HCT116 (cell line): ENCODE measurements at regions not wholly inside any gene's neighbourhood (a gene's known extent, or its start where the extent isn't known, plus 50 kb on each side); places are given as distances from the start of the nearest gene placed in this dataset.
A peak's percentile ranks its signal among the peaks of the same experiment; 100 is the strongest.

Source experiments
- ATAC-seq: fragments of 200-7000 bp; cut with Tn5 transposase; 2 replicates; pipeline ENCODE4 v1.9.1; 2020; ENCODE audit warnings: mild to moderate bottlenecking, moderate library complexity
- BruUV-seq: library from RNA; stranded (reverse); fragments of 400-500 nt; replicated peaks from 2 replicates; lab custom pipeline; 2021; lab: Mats Ljungman, UMichigan
- CTCF ChIA-PET: fragments of 300-600 bp; sonication (Branson Sonifier 250); formaldehyde crosslinking; loops from one replicate; lab custom pipeline; 2021; ENCODE audit warnings: antibody characterized with exemption; lab: Charles Lee
- POLR2A ChIA-PET: fragments of 300-600, 350-600 bp; sonication (Branson Sonifier 250); formaldehyde crosslinking; loops from one replicate; lab custom pipeline; 2021; ENCODE audit warnings: antibody characterized with exemption; lab: Charles Lee
- RAD21 ChIA-PET, 2 experiments: fragments of 300-600 bp; sonication (Branson Sonifier 250); formaldehyde crosslinking; loops; one replicate each; lab custom pipeline; 2023; ENCODE audit warnings: low total read pairs in 2 of 2; ENCODE audit not compliant: uncharacterized antibody in 2 of 2, unreplicated experiment in 2 of 2, low non-redundant PET in 1 of 2; lab: Charles Lee
- DNase-seq: peaks from one replicate; pipeline ENCODE4 v3.0.0-alpha.2; 2010; ENCODE audit warnings: low read depth, low spot score
- H2AFZ ChIP-seq: fragments of 200-600 bp; shearing (Covaris generic), sonication (generic); 2 replicates; pipeline ENCODE4 v1.6.1; 2017; ENCODE audit warnings: low read depth, mixed run types, mixed read lengths, antibody characterized with exemption, low read length; ENCODE audit not compliant: poor library complexity, severe bottlenecking
- H3K27ac ChIP-seq: 2 replicates; pipeline ENCODE4 v1.5.1; 2012; ENCODE audit warnings: low read depth, low read length
- H3K27me3 ChIP-seq: fragments of 200-600 bp; sonication (generic); 2 replicates; pipeline ENCODE4 v1.6.1; 2016; ENCODE audit warnings: mixed run types, low read length, mixed read lengths; ENCODE audit not compliant: insufficient read depth
- H3K36me3 ChIP-seq, 2 experiments: fragments of 200-500 bp in 1 of 2; fragments of 200-600 bp in 1 of 2; sonication (Bioruptor generic) in 1 of 2; sonication (generic) in 1 of 2; 2 replicates each; pipeline versions ENCODE4 v1.5.1 to v1.6.1; 2014 to 2016; ENCODE audit warnings: low read length in 2 of 2, inconsistent platforms in 1 of 2, mixed read lengths in 1 of 2, mixed run types in 1 of 2; ENCODE audit not compliant: insufficient read depth in 2 of 2, control insufficient read depth in 1 of 2
- H3K4me1 ChIP-seq, 2 experiments: fragments of 200-600 bp in 1 of 2; sonication (generic) in 1 of 2; 2 replicates each; pipeline versions ENCODE4 v1.5.1 to v1.6.1; 2012 to 2017; ENCODE audit warnings: low read length in 2 of 2, inconsistent platforms in 1 of 2, mild to moderate bottlenecking in 1 of 2, mixed read lengths in 1 of 2, mixed run types in 1 of 2, moderate library complexity in 1 of 2; ENCODE audit not compliant: insufficient read depth in 2 of 2, control insufficient read depth in 1 of 2
- H3K4me2 ChIP-seq: fragments of 200-600 bp; sonication (generic); 2 replicates; pipeline ENCODE4 v1.6.1; 2017; ENCODE audit warnings: mixed run types, low read length, mixed read lengths
- H3K4me3 ChIP-seq, 2 experiments: fragments of 200-600 bp in 1 of 2; sonication (generic) in 1 of 2; replicated peaks in 1 of 2; 2 replicates each; pipeline ENCODE4 v1.5.1; 2011 to 2016; ENCODE audit warnings: low read length in 2 of 2, control low read depth in 1 of 2, low read depth in 1 of 2, mild to moderate bottlenecking in 1 of 2, mixed read lengths in 1 of 2, mixed run types in 1 of 2
- H3K79me2 ChIP-seq: fragments of 200-600 bp; sonication (generic); 2 replicates; pipeline ENCODE4 v1.6.1; 2017; ENCODE audit warnings: mild to moderate bottlenecking, mixed run types, low read length, moderate library complexity, mixed read lengths; ENCODE audit not compliant: insufficient read depth
- H3K9ac ChIP-seq: fragments of 200-600 bp; sonication (generic); 2 replicates; pipeline ENCODE4 v1.6.1; 2016; ENCODE audit warnings: low read length, mixed read lengths
- H3K9me2 ChIP-seq: fragments of 200-600 bp; sonication (generic), shearing (Covaris generic); 2 replicates; pipeline ENCODE4 v1.6.1; 2017; ENCODE audit warnings: mixed run types, mild to moderate bottlenecking, moderate library complexity; ENCODE audit not compliant: insufficient read depth
- H3K9me3 ChIP-seq, 2 experiments: fragments of 200-500 bp in 1 of 2; fragments of 200-600 bp in 1 of 2; sonication (Bioruptor generic) in 1 of 2; sonication (generic) in 1 of 2; 2 replicates each; pipeline ENCODE4 v1.6.1; 2014 to 2017; ENCODE audit warnings: low read length in 2 of 2, mixed read lengths in 2 of 2, inconsistent platforms in 1 of 2, low read depth in 1 of 2, mild to moderate bottlenecking in 1 of 2, mixed run types in 1 of 2, moderate library complexity in 1 of 2; ENCODE audit not compliant: control insufficient read depth in 1 of 2, insufficient read depth in 1 of 2
- H4K20me1 ChIP-seq: fragments of 200-600 bp; sonication (generic), shearing (Covaris generic); 2 replicates; pipeline ENCODE4 v1.6.1; 2017; ENCODE audit warnings: mixed run types, mild to moderate bottlenecking, moderate library complexity; ENCODE audit not compliant: insufficient read depth
- CEBPB ChIP-seq: IDR thresholded peaks from 2 replicates; pipeline ENCODE4 v1.6.1; 2012; ENCODE audit warnings: low read depth
- EGR1 ChIP-seq: IDR thresholded peaks from 2 replicates; pipeline ENCODE4 v1.6.1; 2012; ENCODE audit warnings: low read depth
- ELF1 ChIP-seq: IDR thresholded peaks from 2 replicates; pipeline ENCODE4 v1.6.1; 2012; ENCODE audit warnings: low read depth, borderline replicate concordance
- FOSL1 ChIP-seq: IDR thresholded peaks from 2 replicates; pipeline ENCODE4 v1.6.1; 2012; ENCODE audit warnings: low read depth
- POLR2A ChIP-seq: IDR thresholded peaks from 2 replicates; pipeline ENCODE4 v1.7.0; 2011; ENCODE audit warnings: borderline replicate concordance; ENCODE audit not compliant: insufficient read depth, insufficient read length; ENCODE audit errors: extremely low read depth
- SP1 ChIP-seq: IDR thresholded peaks from 2 replicates; pipeline ENCODE4 v1.6.1; 2012; ENCODE audit warnings: low read depth
- SRF ChIP-seq: IDR thresholded peaks from 2 replicates; pipeline ENCODE4 v1.6.1; 2012; ENCODE audit warnings: low read depth
- TCF7L2 ChIP-seq: IDR thresholded peaks from 2 replicates; pipeline ENCODE4 v1.7.0; 2011; ENCODE audit warnings: borderline replicate concordance, inconsistent platforms; ENCODE audit not compliant: insufficient read depth, insufficient read length; ENCODE audit errors: extremely low read depth
- YY1 ChIP-seq: IDR thresholded peaks from 2 replicates; pipeline ENCODE4 v1.6.1; 2011; ENCODE audit warnings: low read length, low read depth, moderate library complexity, mild to moderate bottlenecking; ENCODE audit not compliant: insufficient replicate concordance; ENCODE audit errors: extremely low read depth
- ZNF274 ChIP-seq: fragments of 200-500 bp; sonication (Bioruptor generic); IDR thresholded peaks from 2 replicates; pipeline ENCODE4 v1.6.1; 2014; ENCODE audit warnings: mild to moderate bottlenecking, low read depth, low read length, inconsistent platforms
- intact Hi-C: fragments of 100-400 bp; cut with micrococcal nuclease; formaldehyde crosslinking; loops from 2 replicates; pipeline ENCODE4 v1.10.0; 2022
- TF ChIP-seq, protein P1 (sequence below): IDR thresholded peaks from 2 replicates; pipeline ENCODE4 v1.6.1; 2012
- TF ChIP-seq, protein P2 (sequence below): IDR thresholded peaks from 2 replicates; pipeline ENCODE4 v1.6.1; 2011; ENCODE audit warnings: mild to moderate bottlenecking, low read length, moderate library complexity; ENCODE audit not compliant: insufficient replicate concordance; ENCODE audit errors: extremely low read depth
- TF ChIP-seq, protein P3 (sequence below): IDR thresholded peaks from 2 replicates; pipeline ENCODE4 v1.6.1; 2012
- TF ChIP-seq, protein P4 (sequence below), 3 experiments: fragments of 200-600 bp in 1 of 3; sonication (generic) in 1 of 3; IDR thresholded peaks in 2 of 3; conservative IDR thresholded peaks in 1 of 3; 2 replicates each; pipeline ENCODE4 v1.5.1; 2012 to 2017; ENCODE audit warnings: low read depth in 2 of 3, low read length in 2 of 3, antibody characterized with exemption in 1 of 3, borderline replicate concordance in 1 of 3, control low read depth in 1 of 3, mild to moderate bottlenecking in 1 of 3, mixed read lengths in 1 of 3, mixed run types in 1 of 3, moderate library complexity in 1 of 3; ENCODE audit not compliant: insufficient read depth in 1 of 3

DNA sequence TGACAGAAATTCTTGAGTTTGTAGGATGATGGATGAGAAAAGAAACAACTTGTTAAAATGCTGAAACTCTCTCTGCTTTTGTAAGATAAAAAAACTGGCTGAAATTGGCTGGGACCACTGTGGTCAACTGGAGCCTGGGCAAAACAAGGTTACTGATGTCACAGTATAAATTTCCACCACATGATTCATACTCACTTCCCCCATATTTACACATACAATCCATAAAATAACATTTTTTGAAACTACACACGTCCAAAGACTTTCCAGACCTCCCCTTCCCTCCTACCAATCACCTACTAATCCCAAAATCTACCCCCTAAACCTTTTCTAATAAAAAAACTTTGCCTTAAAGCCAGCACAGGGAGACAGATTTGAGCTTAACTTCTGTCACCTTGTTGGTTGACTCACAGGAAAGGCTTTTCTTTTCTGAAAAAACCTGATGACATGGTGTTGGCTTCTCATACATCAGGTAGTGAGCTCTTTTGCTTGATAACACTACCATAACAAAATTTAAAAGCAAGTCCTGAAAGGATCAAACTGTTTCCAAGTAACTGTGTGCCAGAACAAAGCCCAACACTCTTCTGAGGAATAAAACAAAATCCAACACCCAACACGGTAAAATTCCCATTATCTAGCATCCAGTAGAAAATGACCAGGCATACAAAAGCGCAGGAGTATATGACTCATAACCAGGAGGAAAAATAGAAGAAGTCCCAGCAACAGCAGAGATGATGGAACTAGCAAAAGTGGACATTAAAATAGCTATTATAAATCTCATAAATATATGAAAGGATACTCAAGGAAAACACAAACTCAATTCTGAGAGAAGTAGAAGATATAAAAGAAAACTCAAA, 87.3 kb upstream of the SNRK start:
- no peaks in the 10 kb centered on the region for H3K79me2 ChIP-seq
- H3K4me1 ChIP-seq, result peaks cover 0 to 9% of the 10 kb centered on the region in 2 experiments; a peak in 1 of 4 replicates
- no peaks in the 10 kb centered on the region for H4K20me1 ChIP-seq
- H3K27me3 ChIP-seq, result peaks cover 3% of the 10 kb centered on the region; the same call in 1 of the 2 replicates
- DNase-seq, result no peak
- TF ChIP-seq, protein P1, sequence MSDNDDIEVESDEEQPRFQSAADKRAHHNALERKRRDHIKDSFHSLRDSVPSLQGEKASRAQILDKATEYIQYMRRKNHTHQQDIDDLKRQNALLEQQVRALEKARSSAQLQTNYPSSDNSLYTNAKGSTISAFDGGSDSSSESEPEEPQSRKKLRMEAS, result no peak
- ATAC-seq, result no peak
- CTCF ChIA-PET, result no interaction called here
- no peaks in the 10 kb centered on the region for H3K9me2 ChIP-seq
- H3K36me3 ChIP-seq, result no peaks in the 10 kb centered on the region
- no peaks in the 10 kb centered on the region for H3K9me3 ChIP-seq
- no peak overlapping the region for H3K4me3 ChIP-seq
- RAD21 ChIA-PET, result no interaction called here
- H2AFZ ChIP-seq, result no peak overlapping the region
- POLR2A ChIA-PET, result no interaction called here
- BruUV-seq, result no TSS peak
- H3K27ac ChIP-seq, result no peak overlapping the region
- no peak overlapping the region for H3K9ac ChIP-seq
- 0 out of 2 replicates have a peak overlapping the region, but pooled peaks have one; percentile 1 for H3K4me2 ChIP-seq
- intact Hi-C loops, result no loop called here

DNA sequence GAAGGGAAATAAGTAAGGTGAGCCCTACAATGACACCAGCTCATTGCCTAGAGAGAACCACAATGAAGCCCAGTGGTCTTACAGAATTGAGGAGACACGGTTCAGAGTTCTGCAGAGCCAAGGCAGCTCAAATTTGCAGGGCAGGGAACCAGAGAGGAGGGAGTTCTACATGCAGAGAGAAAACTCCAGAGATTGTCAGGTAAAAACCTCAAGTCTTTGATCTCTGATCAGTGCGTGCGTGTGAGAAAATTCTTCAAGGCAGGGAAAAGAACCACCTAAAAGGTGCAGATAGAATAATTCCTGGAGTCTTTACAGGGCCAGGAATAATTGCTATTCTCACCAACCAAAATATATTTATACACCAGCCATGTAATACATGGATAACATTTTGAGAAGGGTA, 88.0 kb upstream of the SNRK start:
- intact Hi-C loops, result no loop called here
- DNase-seq (no peak), ATAC-seq (no peak)
- Histone ChIP-seq H3K9me2 (no peaks in the 10 kb centered on the region), H3K9me3 (no peaks in the 10 kb centered on the region), H3K4me3 (no peak overlapping the region), H3K27ac (no peak overlapping the region), H3K4me1 (peaks cover 0 to 9% of the 10 kb centered on the region in 2 experiments; a peak in 1 of 4 replicates), H3K36me3 (no peaks in the 10 kb centered on the region), H3K27me3 (peaks cover 3% of the 10 kb centered on the region; the same call in 1 of the 2 replicates), H4K20me1 (no peaks in the 10 kb centered on the region), H3K4me2 (no peak overlapping the region), H3K9ac (no peak overlapping the region), H2AFZ (no peak overlapping the region), H3K79me2 (no peaks in the 10 kb centered on the region)
- ChIA-PET POLR2A (no interaction called here), RAD21 (no interaction called here), CTCF (no interaction called here)
- no TSS peak for BruUV-seq
- TF ChIP-seq ZNF274 (no peak), ELF1 (no peak), SRF (no peak), CEBPB (no peak), POLR2A (no peak), YY1 (no peak), TCF7L2 (no peak), SP1 (no peak), FOSL1 (no peak), EGR1 (no peak)
- TF ChIP-seq, protein P2, sequence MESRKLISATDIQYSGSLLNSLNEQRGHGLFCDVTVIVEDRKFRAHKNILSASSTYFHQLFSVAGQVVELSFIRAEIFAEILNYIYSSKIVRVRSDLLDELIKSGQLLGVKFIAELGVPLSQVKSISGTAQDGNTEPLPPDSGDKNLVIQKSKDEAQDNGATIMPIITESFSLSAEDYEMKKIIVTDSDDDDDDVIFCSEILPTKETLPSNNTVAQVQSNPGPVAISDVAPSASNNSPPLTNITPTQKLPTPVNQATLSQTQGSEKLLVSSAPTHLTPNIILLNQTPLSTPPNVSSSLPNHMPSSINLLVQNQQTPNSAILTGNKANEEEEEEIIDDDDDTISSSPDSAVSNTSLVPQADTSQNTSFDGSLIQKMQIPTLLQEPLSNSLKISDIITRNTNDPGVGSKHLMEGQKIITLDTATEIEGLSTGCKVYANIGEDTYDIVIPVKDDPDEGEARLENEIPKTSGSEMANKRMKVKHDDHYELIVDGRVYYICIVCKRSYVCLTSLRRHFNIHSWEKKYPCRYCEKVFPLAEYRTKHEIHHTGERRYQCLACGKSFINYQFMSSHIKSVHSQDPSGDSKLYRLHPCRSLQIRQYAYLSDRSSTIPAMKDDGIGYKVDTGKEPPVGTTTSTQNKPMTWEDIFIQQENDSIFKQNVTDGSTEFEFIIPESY, result no peak
- TF ChIP-seq, protein P1, result no peak
- TF ChIP-seq, protein P3, sequence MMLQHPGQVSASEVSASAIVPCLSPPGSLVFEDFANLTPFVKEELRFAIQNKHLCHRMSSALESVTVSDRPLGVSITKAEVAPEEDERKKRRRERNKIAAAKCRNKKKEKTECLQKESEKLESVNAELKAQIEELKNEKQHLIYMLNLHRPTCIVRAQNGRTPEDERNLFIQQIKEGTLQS, result no peak
- TF ChIP-seq, protein P4, sequence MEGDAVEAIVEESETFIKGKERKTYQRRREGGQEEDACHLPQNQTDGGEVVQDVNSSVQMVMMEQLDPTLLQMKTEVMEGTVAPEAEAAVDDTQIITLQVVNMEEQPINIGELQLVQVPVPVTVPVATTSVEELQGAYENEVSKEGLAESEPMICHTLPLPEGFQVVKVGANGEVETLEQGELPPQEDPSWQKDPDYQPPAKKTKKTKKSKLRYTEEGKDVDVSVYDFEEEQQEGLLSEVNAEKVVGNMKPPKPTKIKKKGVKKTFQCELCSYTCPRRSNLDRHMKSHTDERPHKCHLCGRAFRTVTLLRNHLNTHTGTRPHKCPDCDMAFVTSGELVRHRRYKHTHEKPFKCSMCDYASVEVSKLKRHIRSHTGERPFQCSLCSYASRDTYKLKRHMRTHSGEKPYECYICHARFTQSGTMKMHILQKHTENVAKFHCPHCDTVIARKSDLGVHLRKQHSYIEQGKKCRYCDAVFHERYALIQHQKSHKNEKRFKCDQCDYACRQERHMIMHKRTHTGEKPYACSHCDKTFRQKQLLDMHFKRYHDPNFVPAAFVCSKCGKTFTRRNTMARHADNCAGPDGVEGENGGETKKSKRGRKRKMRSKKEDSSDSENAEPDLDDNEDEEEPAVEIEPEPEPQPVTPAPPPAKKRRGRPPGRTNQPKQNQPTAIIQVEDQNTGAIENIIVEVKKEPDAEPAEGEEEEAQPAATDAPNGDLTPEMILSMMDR (IDR thresholded peaks at IDR 0.05 in 2 of 3, conservative IDR thresholded peaks at IDR 0.05 in 1 of 3; ENCODE audit: borderline replicate concordance in 1 of 3, insufficient read depth in 1 of 3, low read depth in 2 of 3, low read length in 2 of 3), result no peak
